Choroid plexus epithelial cell (primary cell): ENCODE measurements at regions not wholly inside any gene's neighbourhood (a gene's known extent, or its start where the extent isn't known, plus 50 kb on each side); places are given as distances from the start of the nearest gene placed in this dataset.

Source experiments
- DNase-seq: peaks from one replicate; pipeline ENCODE4 v3.0.0-alpha.2; 2010; ENCODE audit warnings: low read depth
- H3K4me3 ChIP-seq: 2 replicates; pipeline ENCODE4 v1.5.1; 2011; ENCODE audit warnings: low read depth, mild to moderate bottlenecking, control low read depth, low read length, moderate library complexity
- CTCF ChIP-seq: conservative IDR thresholded peaks from 2 replicates; pipeline ENCODE4 v1.5.1; 2011; ENCODE audit warnings: low read depth, mild to moderate bottlenecking, control low read depth, inconsistent platforms, low read length, moderate library complexity

- DNase-seq, result no peak
- H3K4me3 ChIP-seq, result no peak overlapping the region
- no peak for TF ChIP-seq CTCF
These were observed 477.6 kb downstream of the PTPRC start for GRCh38 chr1:199116488-199116887.

GRCh38 chr1:199121047-199121446 lies 482.2 kb downstream of the PTPRC start:
- no peak for DNase-seq
- no peak overlapping the region for H3K4me3 ChIP-seq
- no peak for TF ChIP-seq CTCF

- no peak for TF ChIP-seq CTCF
- DNase-seq, result no peak
- no peak overlapping the region for H3K4me3 ChIP-seq
These were observed 483.2 kb downstream of the PTPRC start for GRCh38 chr1:199122085-199122484.

GRCh38 chr1:199122532-199123311 lies 483.9 kb downstream of the PTPRC start:
- peak; percentile 12 for DNase-seq
- no peak for TF ChIP-seq CTCF
- H3K4me3 ChIP-seq, result no peak overlapping the region

- no peak overlapping the region for H3K4me3 ChIP-seq
- no peak for TF ChIP-seq CTCF
- DNase-seq, result peak; percentile 26
These were observed 484.8 kb downstream of the PTPRC start for GRCh38 chr1:199123615-199124014.

- no peak for TF ChIP-seq CTCF
- no peak for DNase-seq
These were observed 485.5 kb downstream of the PTPRC start for GRCh38 chr1:199124351-199124750.

GRCh38 chr1:199129247-199129646 lies 490.4 kb downstream of the PTPRC start:
- peak; percentile 48 for DNase-seq
- TF ChIP-seq CTCF, result no peak

More at GRCh38 chr1:199124351-199124750, 485.5 kb downstream of the PTPRC start:
- no peak overlapping the region for H3K4me3 ChIP-seq

More at GRCh38 chr1:199129247-199129646, 490.4 kb downstream of the PTPRC start:
- H3K4me3 ChIP-seq, result no peak overlapping the region
